Panc1 (cell line): ENCODE measurements at regions not wholly inside any gene's neighbourhood (a gene's known extent, or its start where the extent isn't known, plus 50 kb on each side); places are given as distances from the start of the nearest gene placed in this dataset.

Experiments used
- ATAC-seq: fragments of 200-7000 bp; cut with Tn5 transposase; 2 replicates; pipeline ENCODE4 v1.9.1; 2020; ENCODE audit warnings: mild to moderate bottlenecking, moderate library complexity
- BruUV-seq: library from RNA; stranded (reverse); fragments of 400-500 nt; replicated peaks from 2 replicates; lab custom pipeline; 2021; lab: Mats Ljungman, UMichigan
- CTCF ChIA-PET: fragments of 300-600 bp; sonication (Branson Sonifier 250); formaldehyde crosslinking; loops from one replicate; lab custom pipeline; 2022; ENCODE audit warnings: antibody characterized with exemption; lab: Charles Lee
- POLR2A ChIA-PET: fragments of 300-600 bp; sonication (Branson Sonifier 250); formaldehyde crosslinking; loops from one replicate; lab custom pipeline; 2022; ENCODE audit warnings: antibody characterized with exemption; lab: Charles Lee
- DNase-seq: peaks from one replicate; pipeline ENCODE4 v3.0.0-alpha.2; 2010; ENCODE audit warnings: low read depth, low spot score
- H3K27ac ChIP-seq: 2 replicates; pipeline ENCODE4 v1.5.1; 2011; ENCODE audit warnings: mild to moderate bottlenecking, low read length, inconsistent platforms
- H3K27me3 ChIP-seq: fragments of 200-500 bp; sonication (Bioruptor generic); 2 replicates; pipeline ENCODE4 v1.6.0; 2014; ENCODE audit warnings: low read length, inconsistent platforms; ENCODE audit not compliant: control insufficient read depth, insufficient read depth
- H3K36me3 ChIP-seq: fragments of 200-500 bp; sonication (Bioruptor generic); 2 replicates; pipeline ENCODE4 v1.5.1; 2014; ENCODE audit warnings: inconsistent platforms, mild to moderate bottlenecking, low read length, moderate library complexity; ENCODE audit not compliant: control insufficient read depth, insufficient read depth
- H3K4me1 ChIP-seq: 2 replicates; pipeline ENCODE4 v1.5.1; 2011; ENCODE audit warnings: inconsistent platforms, mild to moderate bottlenecking, low read length, moderate library complexity; ENCODE audit not compliant: control insufficient read depth, insufficient read depth
- H3K4me3 ChIP-seq, 2 experiments: 2 replicates each; pipeline ENCODE4 v1.5.1; 2011 to 2012; ENCODE audit warnings: low read depth in 2 of 2, low read length in 2 of 2, mild to moderate bottlenecking in 2 of 2, inconsistent platforms in 1 of 2, moderate library complexity in 1 of 2
- H3K9me3 ChIP-seq: fragments of 200-500 bp; sonication (Bioruptor generic); 2 replicates; pipeline ENCODE4 v1.5.1; 2014; ENCODE audit warnings: low read depth, mild to moderate bottlenecking, inconsistent platforms, low read length, moderate library complexity; ENCODE audit not compliant: control insufficient read depth, insufficient read depth
- POLR2AphosphoS5 ChIP-seq: IDR thresholded peaks from 2 replicates; pipeline ENCODE4 v1.6.1; 2012; ENCODE audit warnings: mild to moderate bottlenecking, low read depth, low read length, moderate library complexity
- SIN3A ChIP-seq: IDR thresholded peaks from 2 replicates; pipeline ENCODE4 v1.6.1; 2012; ENCODE audit warnings: low read depth, mild to moderate bottlenecking, low read length, moderate library complexity, borderline replicate concordance; ENCODE audit not compliant: insufficient read depth
- TCF7L2 ChIP-seq: IDR thresholded peaks from 2 replicates; pipeline ENCODE4 v1.6.1; 2011; ENCODE audit warnings: mild to moderate bottlenecking, low read depth, low read length, inconsistent platforms
- in situ Hi-C: cut with HindIII; loops from 2 replicates; pipeline ENCODE4 v1.10.0; 2016; ENCODE audit warnings: low sequenced_read_pairs, low pct_unique_long_range_greater_than_20kb
- intact Hi-C: fragments of 100-400 bp; cut with micrococcal nuclease; formaldehyde crosslinking; loops from one replicate; pipeline ENCODE4 v1.10.0; 2022; ENCODE audit not compliant: unreplicated experiment
- TF ChIP-seq, protein P1 (sequence below): fragments of 450-650 bp; IDR thresholded peaks from 2 replicates; pipeline ENCODE4 v1.5.1; 2017; ENCODE audit warnings: mild to moderate bottlenecking
- TF ChIP-seq, protein P2 (sequence below), 2 experiments: IDR thresholded peaks; 2 replicates each; pipeline ENCODE4 v1.6.1; 2011 to 2012; ENCODE audit warnings: low read depth in 2 of 2, control low read depth in 1 of 2, low read length in 1 of 2, mild to moderate bottlenecking in 1 of 2, moderate library complexity in 1 of 2; ENCODE audit not compliant: insufficient read depth in 1 of 2

DNA sequence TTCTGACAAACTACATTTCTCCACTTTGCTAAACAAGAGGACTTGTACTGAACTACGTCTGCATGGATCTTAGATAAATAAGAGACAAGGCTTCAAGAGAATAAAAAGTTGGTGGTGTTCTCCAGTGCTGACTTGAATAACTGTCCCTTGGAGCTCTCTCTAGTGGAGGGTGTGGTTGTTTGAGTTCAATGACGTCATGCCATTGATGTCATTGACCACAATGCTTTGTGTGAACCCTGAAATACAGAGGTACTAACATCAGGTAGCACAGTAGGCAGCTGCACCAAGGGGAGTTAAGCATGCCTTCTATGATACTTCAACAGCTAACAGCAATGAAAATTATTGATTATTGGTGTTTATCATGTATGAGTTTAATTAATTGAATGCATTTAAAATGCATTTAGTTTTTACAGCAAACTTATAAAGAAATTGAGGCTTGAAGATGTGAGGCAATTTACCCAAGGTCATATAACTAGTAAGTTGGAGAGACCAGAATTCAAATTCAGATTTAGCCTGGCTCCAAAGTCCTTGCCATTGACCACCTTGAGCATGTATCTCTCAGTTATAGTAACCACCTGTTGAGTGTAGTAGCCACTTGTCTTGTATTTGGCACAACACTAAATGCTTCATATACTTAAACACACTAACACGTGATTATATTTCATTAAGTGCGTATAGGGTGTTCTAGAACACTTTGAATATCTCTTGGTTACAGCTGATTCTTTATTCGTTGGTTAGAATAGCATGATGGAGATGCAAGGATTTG, 126.0 kb upstream of the ANKRD28 start:
- ChIA-PET POLR2A (no interaction called here), CTCF (no interaction called here)
- H3K4me1 ChIP-seq: no peaks in the 10 kb centered on the region
- no peak overlapping the region for H3K27ac ChIP-seq
- no peaks in the 10 kb centered on the region for H3K9me3 ChIP-seq
- H3K4me3 ChIP-seq: no peak overlapping the region
- H3K36me3 ChIP-seq: no peaks in the 10 kb centered on the region
- no TSS peak for BruUV-seq
- no peak for ATAC-seq
- TF ChIP-seq, protein P1, sequence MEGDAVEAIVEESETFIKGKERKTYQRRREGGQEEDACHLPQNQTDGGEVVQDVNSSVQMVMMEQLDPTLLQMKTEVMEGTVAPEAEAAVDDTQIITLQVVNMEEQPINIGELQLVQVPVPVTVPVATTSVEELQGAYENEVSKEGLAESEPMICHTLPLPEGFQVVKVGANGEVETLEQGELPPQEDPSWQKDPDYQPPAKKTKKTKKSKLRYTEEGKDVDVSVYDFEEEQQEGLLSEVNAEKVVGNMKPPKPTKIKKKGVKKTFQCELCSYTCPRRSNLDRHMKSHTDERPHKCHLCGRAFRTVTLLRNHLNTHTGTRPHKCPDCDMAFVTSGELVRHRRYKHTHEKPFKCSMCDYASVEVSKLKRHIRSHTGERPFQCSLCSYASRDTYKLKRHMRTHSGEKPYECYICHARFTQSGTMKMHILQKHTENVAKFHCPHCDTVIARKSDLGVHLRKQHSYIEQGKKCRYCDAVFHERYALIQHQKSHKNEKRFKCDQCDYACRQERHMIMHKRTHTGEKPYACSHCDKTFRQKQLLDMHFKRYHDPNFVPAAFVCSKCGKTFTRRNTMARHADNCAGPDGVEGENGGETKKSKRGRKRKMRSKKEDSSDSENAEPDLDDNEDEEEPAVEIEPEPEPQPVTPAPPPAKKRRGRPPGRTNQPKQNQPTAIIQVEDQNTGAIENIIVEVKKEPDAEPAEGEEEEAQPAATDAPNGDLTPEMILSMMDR: no peak
- TF ChIP-seq TCF7L2 (no peak), POLR2AphosphoS5 (no peak), SIN3A (no peak)
- TF ChIP-seq, protein P2, sequence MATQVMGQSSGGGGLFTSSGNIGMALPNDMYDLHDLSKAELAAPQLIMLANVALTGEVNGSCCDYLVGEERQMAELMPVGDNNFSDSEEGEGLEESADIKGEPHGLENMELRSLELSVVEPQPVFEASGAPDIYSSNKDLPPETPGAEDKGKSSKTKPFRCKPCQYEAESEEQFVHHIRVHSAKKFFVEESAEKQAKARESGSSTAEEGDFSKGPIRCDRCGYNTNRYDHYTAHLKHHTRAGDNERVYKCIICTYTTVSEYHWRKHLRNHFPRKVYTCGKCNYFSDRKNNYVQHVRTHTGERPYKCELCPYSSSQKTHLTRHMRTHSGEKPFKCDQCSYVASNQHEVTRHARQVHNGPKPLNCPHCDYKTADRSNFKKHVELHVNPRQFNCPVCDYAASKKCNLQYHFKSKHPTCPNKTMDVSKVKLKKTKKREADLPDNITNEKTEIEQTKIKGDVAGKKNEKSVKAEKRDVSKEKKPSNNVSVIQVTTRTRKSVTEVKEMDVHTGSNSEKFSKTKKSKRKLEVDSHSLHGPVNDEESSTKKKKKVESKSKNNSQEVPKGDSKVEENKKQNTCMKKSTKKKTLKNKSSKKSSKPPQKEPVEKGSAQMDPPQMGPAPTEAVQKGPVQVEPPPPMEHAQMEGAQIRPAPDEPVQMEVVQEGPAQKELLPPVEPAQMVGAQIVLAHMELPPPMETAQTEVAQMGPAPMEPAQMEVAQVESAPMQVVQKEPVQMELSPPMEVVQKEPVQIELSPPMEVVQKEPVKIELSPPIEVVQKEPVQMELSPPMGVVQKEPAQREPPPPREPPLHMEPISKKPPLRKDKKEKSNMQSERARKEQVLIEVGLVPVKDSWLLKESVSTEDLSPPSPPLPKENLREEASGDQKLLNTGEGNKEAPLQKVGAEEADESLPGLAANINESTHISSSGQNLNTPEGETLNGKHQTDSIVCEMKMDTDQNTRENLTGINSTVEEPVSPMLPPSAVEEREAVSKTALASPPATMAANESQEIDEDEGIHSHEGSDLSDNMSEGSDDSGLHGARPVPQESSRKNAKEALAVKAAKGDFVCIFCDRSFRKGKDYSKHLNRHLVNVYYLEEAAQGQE (IDR thresholded peaks at IDR 0.05; ENCODE audit: insufficient read depth in 1 of 2, low read depth in 2 of 2, low read length in 1 of 2): no peak
- H3K27me3 ChIP-seq: no peaks in the 10 kb centered on the region
- intact Hi-C loops: no loop called here
- in situ Hi-C loops: no loop called here
- DNase-seq: no peak

DNA sequence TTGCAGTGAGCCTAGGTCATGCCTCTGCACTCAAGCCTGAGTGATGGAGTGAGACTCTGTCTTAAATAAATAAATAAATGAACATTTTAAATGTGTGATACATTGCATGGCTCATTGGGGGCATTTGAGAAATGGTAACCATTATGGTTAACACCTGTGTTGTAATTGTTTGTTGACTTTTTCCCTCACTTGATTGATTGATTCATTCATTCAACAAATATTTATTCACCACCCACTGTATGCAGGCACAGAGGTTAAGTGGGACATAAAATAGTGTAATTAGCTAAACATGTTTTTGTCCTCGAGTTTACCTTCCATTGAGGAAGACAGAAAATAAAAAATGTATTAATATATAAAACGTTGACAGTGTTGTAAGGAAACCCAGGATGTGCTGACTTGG, 127.1 kb upstream of the ANKRD28 start:
- H3K4me3 ChIP-seq: no peak overlapping the region
- CTCF ChIA-PET: no interaction called here
- H3K4me1 ChIP-seq: no peaks in the 10 kb centered on the region
- no peaks in the 10 kb centered on the region for H3K36me3 ChIP-seq
- H3K27me3 ChIP-seq: no peaks in the 10 kb centered on the region
- in situ Hi-C loops: no loop called here
- POLR2A ChIA-PET: no interaction called here
- BruUV-seq: no TSS peak
- DNase-seq (no peak), ATAC-seq (no peak)
- intact Hi-C loops: no loop called here
- TF ChIP-seq SIN3A: no peak
- TF ChIP-seq, protein P2 (IDR thresholded peaks at IDR 0.05; ENCODE audit: insufficient read depth in 1 of 2, low read depth in 2 of 2, low read length in 1 of 2): no peak
- TF ChIP-seq, protein P1: no peak
- no peak overlapping the region for H3K27ac ChIP-seq
- H3K9me3 ChIP-seq: no peaks in the 10 kb centered on the region
